ENCODE measurements at regions not wholly inside any gene's neighbourhood (a gene's known extent, or its start where the extent isn't known, plus 50 kb on each side); places are given as distances from the start of the nearest gene placed in this dataset.
"Not testable (repeated sequence)": the region's sequence is repeated elsewhere in the genome, so short reads cannot be mapped to it uniquely, and the experiment has no call there.

GRCh38 chr6:81088145-81088544 is 664.3 kb downstream of the TENT5A start:
- no peak for DNase-seq

DNA sequence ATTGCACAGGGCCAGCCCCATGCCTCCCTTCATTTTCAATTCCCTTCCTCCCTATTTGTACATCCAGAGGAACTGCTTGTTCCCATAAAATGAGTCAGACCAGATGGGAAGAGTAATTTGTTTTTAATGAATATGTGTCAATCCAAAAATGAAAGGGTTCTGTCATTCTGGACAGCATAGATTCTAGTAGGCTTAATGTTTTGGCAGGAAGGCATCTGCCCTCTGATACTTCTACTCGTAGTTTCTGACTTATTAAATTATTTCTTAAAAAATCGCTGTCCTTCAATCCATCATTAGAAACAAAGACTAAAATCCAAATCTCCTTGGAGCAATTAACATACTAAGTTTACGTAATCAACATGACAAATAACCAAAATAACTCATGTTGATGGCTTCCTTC is 665.5 kb downstream of the TENT5A start:
- no peak for DNase-seq

- DNase-seq = no peak
Observed at GRCh38 chr6:81085431-81085790, 667.1 kb downstream of the TENT5A start.

- no peak for DNase-seq
Observed at GRCh38 chr6:81084776-81085430, 667.6 kb downstream of the TENT5A start.

GRCh38 chr6:81075974-81076373 is 676.5 kb downstream of the TENT5A start:
- DNase-seq = peak; percentile 0

DNA sequence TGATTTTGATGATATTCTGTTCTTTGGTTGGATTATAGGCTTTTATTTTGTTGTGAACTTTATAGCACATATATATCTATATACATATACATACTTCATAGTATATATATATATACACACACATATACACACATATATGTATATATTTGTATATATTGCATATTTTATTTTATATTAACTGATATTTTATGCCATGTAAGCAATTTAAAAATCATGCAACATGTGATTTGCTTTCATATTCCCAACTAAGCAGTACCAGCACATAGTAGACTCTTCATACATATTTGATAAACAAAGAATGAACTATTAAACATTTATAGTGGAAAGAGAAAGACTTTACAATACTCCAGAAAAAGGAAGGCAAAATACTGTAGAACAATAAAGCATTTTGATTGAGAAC is 679.2 kb downstream of the TENT5A start:
- DNase-seq = no peak

- DNase-seq = no peak
Observed at GRCh38 chr6:81071121-81071520, 681.4 kb downstream of the TENT5A start.

GRCh38 chr6:81067057-81067456 is 685.4 kb downstream of the TENT5A start:
- DNase-seq = no peak

- no peak for DNase-seq
Observed at GRCh38 chr6:81063891-81064290, 688.6 kb downstream of the TENT5A start.

DNA sequence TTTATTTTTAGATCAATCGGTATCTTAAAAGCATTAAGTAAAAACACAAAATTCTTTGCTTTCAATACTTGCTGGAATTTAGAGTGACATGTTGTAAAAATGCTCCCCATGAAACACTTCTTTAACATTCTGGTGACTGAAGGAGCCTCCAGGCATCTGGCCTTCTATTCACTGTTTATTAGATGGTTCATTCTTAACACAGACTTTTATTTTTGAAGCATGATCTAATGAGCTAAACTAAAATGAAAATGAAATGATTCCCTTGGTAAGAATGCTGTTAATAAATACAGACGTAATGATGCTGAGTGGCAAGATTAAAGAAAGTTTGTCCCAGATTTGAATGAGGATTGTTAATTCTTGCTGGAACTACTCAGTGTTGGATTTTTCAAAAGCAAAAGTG is 698.4 kb downstream of the TENT5A start:
- no peak for DNase-seq

GRCh38 chr6:81051952-81052351 is 700.5 kb downstream of the TENT5A start:
- no peak for DNase-seq

DNA sequence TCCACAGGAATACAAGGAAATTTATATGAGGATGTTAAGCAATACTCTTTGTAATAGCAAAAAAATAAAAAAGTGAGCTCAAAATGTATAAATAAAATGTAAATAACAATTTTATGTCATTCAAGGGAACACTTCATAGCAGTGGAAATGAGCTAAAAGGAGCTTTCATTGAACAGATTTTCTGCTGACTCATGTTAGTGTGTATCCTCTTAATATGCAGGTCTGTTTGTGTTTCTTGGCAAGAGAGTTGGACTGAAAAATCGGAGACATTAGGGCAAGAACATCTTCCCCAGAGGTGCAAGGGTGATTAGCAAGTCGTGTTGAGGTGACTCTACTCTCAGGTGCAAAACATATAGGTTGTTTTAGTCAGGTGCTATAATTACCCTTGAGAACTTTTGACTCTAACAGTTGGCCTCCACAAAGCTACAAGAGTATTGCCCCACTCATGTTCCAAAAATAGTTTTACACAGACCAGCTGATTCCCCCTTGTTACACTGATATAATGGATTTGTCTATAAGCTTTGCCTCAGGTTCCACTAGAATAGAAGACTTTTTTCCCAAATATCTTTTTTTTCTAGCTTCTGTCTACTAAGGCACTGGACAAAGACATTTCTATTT is 702.9 kb downstream of the TENT5A start:
- DNase-seq = no peak

GRCh38 chr6:81031416-81031815 is 721.1 kb downstream of the TENT5A start:
- DNase-seq = no peak

DNA sequence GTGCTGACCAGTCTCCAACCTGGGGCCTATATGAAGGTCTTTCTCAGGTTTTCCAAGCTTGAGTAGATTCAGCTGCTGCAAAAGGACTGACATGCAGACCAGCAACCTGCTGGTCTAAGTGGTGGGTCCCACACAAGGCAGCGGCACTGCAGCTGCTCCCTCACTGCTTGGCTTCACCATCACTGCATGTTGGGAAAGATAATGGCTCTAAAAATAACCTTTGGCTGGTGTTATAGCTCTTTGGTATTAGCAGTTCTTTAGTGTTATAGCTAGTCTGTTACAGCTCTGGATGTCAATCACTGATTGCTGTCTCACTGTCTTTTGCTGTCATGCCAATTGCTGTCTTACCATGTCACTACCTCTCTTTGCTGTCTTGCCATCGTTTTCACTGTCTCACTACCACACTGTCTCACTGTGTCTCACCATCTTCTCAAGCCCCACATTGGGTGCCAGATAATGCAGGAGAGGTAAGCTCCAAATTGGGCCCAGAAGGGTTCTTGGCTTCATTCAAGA is 726.4 kb downstream of the TENT5A start:
- no peak for DNase-seq

DNA sequence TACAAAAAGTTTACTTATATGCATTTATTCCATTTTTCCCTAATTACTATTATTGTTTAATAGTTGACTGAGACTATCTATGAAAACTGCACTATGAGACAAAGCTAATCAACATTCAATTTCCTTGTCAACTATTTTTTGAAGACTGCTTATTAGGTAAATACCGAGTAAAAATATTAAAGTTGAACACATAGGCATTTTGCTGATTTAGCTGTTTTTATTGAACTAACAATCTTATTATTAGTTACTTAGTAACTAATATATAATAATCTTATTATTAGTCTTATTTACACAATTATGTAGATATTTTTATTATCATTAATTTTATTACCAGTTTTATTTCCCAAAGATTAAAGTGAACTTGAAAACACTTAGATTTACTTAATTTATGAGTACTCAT is 728.8 kb downstream of the TENT5A start:
- no peak for DNase-seq

GRCh38 chr6:81023007-81023582 is 729.4 kb downstream of the TENT5A start:
- DNase-seq = no peak

DNA sequence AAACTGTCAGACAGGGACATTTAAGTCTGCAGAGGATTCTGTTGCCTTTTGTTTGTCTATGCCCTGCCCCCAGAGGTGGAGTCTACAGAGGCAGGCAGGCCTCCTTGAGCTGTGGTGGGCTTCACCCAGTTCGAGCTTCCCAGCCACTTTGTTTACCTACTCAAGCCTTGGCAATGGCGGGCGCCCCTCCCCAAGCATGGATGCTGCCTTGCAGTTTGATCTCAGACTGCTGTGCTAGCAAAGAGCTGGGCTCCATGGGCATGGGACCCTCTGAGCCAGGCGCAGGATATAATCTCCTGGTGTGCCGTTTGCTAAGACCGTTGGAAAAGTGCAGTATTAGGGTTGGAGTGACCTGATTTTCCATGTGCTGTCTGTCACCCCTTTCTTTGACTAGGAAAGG is 734.9 kb downstream of the TENT5A start:
- not testable (repeated sequence) for DNase-seq

DNA sequence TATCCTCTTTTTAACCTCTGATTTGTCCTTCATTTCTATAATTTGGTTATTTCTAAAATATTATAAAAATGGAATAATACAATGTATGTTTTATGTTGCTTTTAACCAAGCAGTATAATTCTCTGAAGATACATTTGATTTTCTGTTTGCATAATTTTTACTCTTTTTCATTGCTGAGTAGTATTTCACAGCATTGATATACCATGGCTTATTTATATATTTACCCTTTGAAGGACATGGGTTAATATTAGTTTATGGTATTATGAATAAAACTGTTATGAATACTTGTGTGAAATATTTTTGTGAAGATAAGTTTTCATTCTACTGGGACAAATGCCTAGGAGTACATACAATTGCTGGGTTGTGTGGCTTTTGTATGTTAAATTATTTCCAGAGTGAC is 748.6 kb downstream of the TENT5A start:
- no peak for DNase-seq

- DNase-seq = no peak
Observed at GRCh38 chr6:81003156-81003555, 749.3 kb downstream of the TENT5A start.

- no peak for DNase-seq
Observed at GRCh38 chr6:81002126-81002525, 750.4 kb downstream of the TENT5A start.

DNA sequence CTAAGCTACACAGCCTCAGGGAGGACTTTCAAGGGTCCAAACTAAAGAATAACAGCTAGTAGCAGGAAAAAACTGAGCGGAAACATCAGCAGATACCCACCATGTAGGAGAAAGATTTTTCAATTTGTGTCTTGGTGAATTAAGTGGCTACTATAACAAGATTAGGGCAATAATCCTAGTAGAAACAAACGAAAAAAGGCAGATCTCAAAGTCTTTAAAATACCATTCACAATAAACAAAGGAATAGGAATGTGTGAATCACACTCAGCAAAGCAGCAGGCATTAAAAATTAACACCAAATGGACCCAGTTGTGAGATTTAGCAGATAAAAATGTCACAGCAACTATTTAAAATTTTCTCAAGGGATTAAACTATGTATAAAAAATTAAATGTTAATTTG is 761.2 kb downstream of the TENT5A start:
- DNase-seq = no peak

- DNase-seq = no peak
Observed at GRCh38 chr6:80988892-80989291, 763.6 kb downstream of the TENT5A start.

- DNase-seq = no peak
Observed at GRCh38 chr6:80988286-80988685, 764.2 kb downstream of the TENT5A start.

DNA sequence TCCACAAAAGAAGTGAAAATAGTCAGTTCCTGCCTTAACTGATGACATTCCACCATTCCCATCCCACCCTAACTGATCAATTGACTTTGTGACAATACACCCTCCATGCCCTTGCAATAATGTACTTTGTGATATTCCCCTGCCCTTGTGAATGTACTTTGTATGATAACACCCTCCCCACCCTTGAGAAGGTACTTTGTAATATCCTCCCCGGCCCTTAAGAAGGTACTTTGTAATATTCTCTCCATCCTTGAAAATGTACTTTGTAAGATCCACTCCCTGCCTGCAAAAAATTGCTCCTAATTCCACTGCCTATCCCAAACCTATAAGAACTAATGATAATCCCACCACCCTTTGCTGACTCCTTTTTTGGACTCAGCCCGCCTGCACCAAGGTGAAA is 771.3 kb downstream of the TENT5A start:
- DNase-seq = not testable (repeated sequence)

DNA sequence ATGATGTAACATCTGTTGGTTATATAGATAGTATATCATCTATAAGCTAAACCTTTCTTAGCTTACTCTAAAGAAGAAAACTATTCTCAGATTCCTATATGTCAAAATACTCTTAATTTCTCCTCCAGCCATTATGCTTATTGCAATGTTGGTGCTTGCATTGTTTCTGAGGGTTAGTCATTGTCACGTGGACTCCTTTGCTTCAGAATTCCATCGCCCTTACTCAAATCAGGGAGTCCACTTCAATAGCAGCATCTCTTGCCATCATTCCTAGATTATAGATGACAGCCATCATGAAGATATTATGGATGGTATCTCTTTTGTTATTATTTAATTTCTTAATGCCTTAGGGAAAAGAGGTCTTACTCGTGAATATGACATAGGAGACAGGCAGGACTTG is 776.1 kb downstream of the TENT5A start:
- no peak for DNase-seq

Measured in NCI-H345 (cell line).